ENCODE measurements at regions not wholly inside any gene's neighbourhood (a gene's known extent, or its start where the extent isn't known, plus 50 kb on each side); places are given as distances from the start of the nearest gene placed in this dataset.

GRCh38 chrX:39149761-39150160, 348.5 kb downstream of the MID1IP1 start:
- Histone ChIP-seq H3K36me3 (ENCODE audit: control insufficient read depth, insufficient read depth, low read length) (no peaks in the 10 kb centered on the region), H3K4me3 (ENCODE audit: low read depth, low read length) (no peak overlapping the region), H3K27me3 (ENCODE audit: control insufficient read depth, insufficient read depth, low read length) (no peaks in the 10 kb centered on the region)
- TF ChIP-seq CTCF (IDR thresholded peaks at IDR 0.05; ENCODE audit: insufficient read depth, low read length, severe bottlenecking): peak; percentile 84
- FAIRE-seq: no peak
- peak; percentile 21 for DNase-seq (ENCODE audit: low read depth)

- TF ChIP-seq CTCF (IDR thresholded peaks at IDR 0.05; ENCODE audit: insufficient read depth, low read length, severe bottlenecking): no peak
- Histone ChIP-seq H3K27me3 (ENCODE audit: control insufficient read depth, insufficient read depth, low read length) (no peaks in the 10 kb centered on the region), H3K4me3 (ENCODE audit: low read depth, low read length) (no peak overlapping the region), H3K36me3 (ENCODE audit: control insufficient read depth, insufficient read depth, low read length) (no peaks in the 10 kb centered on the region)
- no peak for DNase-seq (ENCODE audit: low read depth)
- FAIRE-seq: no peak
Observed at GRCh38 chrX:39150220-39150619, 349.0 kb downstream of the MID1IP1 start.

DNA sequence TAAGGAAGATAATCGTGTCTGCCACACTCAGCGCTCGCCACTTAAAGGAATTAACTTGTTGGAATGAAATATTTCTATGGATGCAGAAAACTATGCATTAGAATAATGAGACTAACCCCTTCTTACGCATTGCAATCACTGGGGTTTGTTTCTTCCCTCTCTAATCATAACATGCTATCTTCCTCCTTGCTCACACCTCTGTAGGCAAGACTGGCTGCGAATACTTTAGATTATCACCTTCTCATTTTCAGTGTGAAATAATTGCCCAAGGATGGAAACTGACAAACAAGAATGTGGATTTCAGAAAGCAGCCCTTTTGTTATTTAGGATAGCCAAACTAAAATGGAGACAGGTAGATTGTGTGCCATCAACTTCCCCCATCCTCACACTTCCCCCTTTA, 349.4 kb downstream of the MID1IP1 start:
- DNase-seq (ENCODE audit: low read depth) (no peak), FAIRE-seq (no peak)
- no peaks in the 10 kb centered on the region for H3K36me3 ChIP-seq (ENCODE audit: control insufficient read depth, insufficient read depth, low read length)
- no peak for TF ChIP-seq CTCF (IDR thresholded peaks at IDR 0.05; ENCODE audit: insufficient read depth, low read length, severe bottlenecking)
- H3K4me3 ChIP-seq (ENCODE audit: low read depth, low read length): no peak overlapping the region
- no peaks in the 10 kb centered on the region for H3K27me3 ChIP-seq (ENCODE audit: control insufficient read depth, insufficient read depth, low read length)

- Histone ChIP-seq H3K4me3 (ENCODE audit: low read depth, low read length) (no peak overlapping the region), H3K36me3 (ENCODE audit: control insufficient read depth, insufficient read depth, low read length) (no peaks in the 10 kb centered on the region), H3K27me3 (ENCODE audit: control insufficient read depth, insufficient read depth, low read length) (no peaks in the 10 kb centered on the region)
- FAIRE-seq: no peak
- peak; percentile 78 for TF ChIP-seq CTCF (IDR thresholded peaks at IDR 0.05; ENCODE audit: insufficient read depth, low read length, severe bottlenecking)
- DNase-seq (ENCODE audit: low read depth): no peak
Observed at GRCh38 chrX:39152106-39152649, 350.9 kb downstream of the MID1IP1 start.

GRCh38 chrX:39156051-39156450, 354.8 kb downstream of the MID1IP1 start:
- H3K4me3 ChIP-seq (ENCODE audit: low read depth, low read length): no peak overlapping the region
- H3K27me3 ChIP-seq (ENCODE audit: control insufficient read depth, insufficient read depth, low read length): no peaks in the 10 kb centered on the region
- TF ChIP-seq CTCF (IDR thresholded peaks at IDR 0.05; ENCODE audit: insufficient read depth, low read length, severe bottlenecking): no peak
- DNase-seq (ENCODE audit: low read depth) (no peak), FAIRE-seq (no peak)
- H3K36me3 ChIP-seq (ENCODE audit: control insufficient read depth, insufficient read depth, low read length): no peaks in the 10 kb centered on the region

- TF ChIP-seq CTCF (IDR thresholded peaks at IDR 0.05; ENCODE audit: insufficient read depth, low read length, severe bottlenecking): no peak
- no peaks in the 10 kb centered on the region for H3K27me3 ChIP-seq (ENCODE audit: control insufficient read depth, insufficient read depth, low read length)
- no peak overlapping the region for H3K4me3 ChIP-seq (ENCODE audit: low read depth, low read length)
- no peaks in the 10 kb centered on the region for H3K36me3 ChIP-seq (ENCODE audit: control insufficient read depth, insufficient read depth, low read length)
- DNase-seq (ENCODE audit: low read depth) (no peak), FAIRE-seq (no peak)
Observed at GRCh38 chrX:39157006-39157405, 355.7 kb downstream of the MID1IP1 start.
